Medulla oblongata (tissue), 1 donor: ENCODE measurements at regions not wholly inside any gene's neighbourhood (a gene's known extent, or its start where the extent isn't known, plus 50 kb on each side); places are given as distances from the start of the nearest gene placed in this dataset.
"Not testable (repeated sequence)": the region's sequence is repeated elsewhere in the genome, so short reads cannot be mapped to it uniquely, and the experiment has no call there.

ENCODE experiments used
- DNase-seq: peaks from one replicate; pipeline ENCODE4 v3.0.0-alpha.2; 2015; ENCODE audit errors: extremely low spot score

GRCh38 chr7:142568435-142569097 is 180.7 kb upstream of the PRSS1 start:
- DNase-seq: no peak

DNA sequence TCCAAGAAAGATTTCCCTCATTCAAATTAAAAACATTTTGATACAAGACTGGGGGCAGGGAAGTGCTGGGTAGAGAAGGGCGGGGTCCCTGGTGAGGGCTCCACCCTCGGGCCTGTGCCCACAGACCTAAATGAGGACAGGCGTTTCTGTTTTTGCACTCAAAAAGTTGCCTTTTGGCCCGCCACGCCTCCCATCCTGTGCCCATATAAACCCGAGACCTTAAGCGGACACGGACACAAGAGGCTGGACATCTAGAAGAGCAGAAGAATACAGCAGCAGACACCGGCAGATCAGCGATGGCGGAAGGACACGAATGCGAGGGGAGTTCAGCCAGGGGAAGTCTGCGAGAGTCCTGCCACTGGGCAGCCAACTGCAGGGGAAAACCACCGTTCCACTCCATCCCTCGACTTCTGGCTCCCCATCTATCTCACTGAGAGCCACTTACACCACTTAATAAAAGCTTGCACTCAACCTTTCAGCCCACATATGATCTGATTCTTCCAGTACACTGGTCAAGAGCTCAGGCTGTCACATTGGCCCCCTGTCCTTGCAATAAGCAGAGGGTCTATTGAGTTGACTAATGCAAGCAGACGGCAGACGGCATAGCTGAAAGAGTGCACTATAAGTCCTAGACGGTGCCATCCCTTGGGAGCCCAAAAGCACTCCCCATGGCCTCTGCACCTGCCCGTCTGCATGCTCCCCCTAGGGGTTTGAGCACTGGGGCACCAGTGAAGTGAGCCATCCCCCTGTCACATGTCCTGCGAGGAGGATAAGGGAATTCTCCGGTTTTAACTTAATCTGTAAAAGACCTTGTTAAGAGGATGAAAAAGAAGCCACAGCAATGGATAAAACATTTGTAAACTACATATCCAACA is 181.8 kb upstream of the PRSS1 start:
- DNase-seq: no peak

GRCh38 chr7:142566271-142566670 is 183.0 kb upstream of the PRSS1 start:
- DNase-seq: no peak

- DNase-seq: not testable (repeated sequence)
Measured at GRCh38 chr7:142564125-142564524, 185.1 kb upstream of the PRSS1 start.

DNA sequence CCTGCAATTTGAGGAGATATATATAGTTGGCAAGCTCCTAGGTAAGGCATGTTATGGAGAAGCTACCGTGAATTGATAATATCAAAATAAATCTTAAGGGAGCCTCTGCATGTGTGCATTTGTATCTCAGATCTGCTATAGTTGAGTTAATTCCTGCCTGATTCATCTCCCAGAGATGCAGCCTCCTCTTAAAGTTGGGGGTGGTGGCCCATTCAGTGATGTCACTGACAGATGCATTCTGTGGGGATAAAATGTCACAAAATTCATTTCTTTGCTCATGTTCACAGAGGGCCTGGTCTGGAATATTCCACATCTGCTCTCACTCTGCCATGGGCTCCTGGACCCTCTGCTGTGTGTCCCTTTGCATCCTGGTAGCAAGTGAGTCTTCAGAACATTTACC is 185.8 kb upstream of the PRSS1 start:
- DNase-seq: no peak

- no peak for DNase-seq
Measured at GRCh38 chr7:142562688-142563087, 186.6 kb upstream of the PRSS1 start.

GRCh38 chr7:142561396-142561795 is 187.9 kb upstream of the PRSS1 start:
- not testable (repeated sequence) for DNase-seq

GRCh38 chr7:142560770-142561169 is 188.5 kb upstream of the PRSS1 start:
- DNase-seq: not testable (repeated sequence)

- no peak for DNase-seq
Measured at GRCh38 chr7:142560166-142560565, 189.1 kb upstream of the PRSS1 start.

DNA sequence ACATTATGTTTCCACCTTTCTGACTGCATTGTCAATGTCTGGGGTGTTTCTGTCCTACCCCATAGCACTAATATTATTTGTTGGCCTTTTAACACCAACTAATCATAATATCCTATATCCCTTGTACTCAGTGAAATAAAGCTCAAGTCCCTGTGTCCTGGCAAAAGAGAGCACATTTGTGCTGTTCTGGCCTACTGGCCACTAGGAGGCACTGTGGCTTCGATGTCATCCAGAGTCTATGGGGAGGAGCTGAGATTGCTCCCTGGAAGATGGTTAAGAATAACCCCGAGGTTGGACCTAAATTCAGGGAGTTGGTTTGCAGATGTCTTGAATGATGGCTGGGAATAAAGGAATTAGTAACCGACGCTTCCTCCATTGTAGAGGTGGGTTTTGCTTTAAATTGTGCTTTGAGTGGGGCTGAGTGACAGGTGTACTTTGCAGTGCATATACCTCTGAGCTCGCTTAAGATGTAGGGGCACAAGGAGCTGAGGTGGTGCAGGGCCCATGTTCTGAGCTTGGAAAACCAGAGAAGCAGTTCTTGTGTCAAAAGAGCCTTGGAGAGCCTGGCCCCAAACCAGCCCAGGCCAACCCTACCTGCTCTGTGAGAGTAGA is 191.2 kb upstream of the PRSS1 start:
- peak; percentile 25 for DNase-seq

GRCh38 chr7:142556740-142557139 is 192.5 kb upstream of the PRSS1 start:
- DNase-seq: no peak

GRCh38 chr7:142554560-142555532 is 194.4 kb upstream of the PRSS1 start:
- DNase-seq: no peak

- DNase-seq: no peak
Measured at GRCh38 chr7:142553216-142553615, 196.1 kb upstream of the PRSS1 start.

GRCh38 chr7:142548978-142549377 is 200.3 kb upstream of the PRSS1 start:
- no peak for DNase-seq

GRCh38 chr7:142546452-142546851 is 202.8 kb upstream of the PRSS1 start:
- DNase-seq: no peak

GRCh38 chr7:142542942-142543341 is 206.3 kb upstream of the PRSS1 start:
- DNase-seq: no peak

DNA sequence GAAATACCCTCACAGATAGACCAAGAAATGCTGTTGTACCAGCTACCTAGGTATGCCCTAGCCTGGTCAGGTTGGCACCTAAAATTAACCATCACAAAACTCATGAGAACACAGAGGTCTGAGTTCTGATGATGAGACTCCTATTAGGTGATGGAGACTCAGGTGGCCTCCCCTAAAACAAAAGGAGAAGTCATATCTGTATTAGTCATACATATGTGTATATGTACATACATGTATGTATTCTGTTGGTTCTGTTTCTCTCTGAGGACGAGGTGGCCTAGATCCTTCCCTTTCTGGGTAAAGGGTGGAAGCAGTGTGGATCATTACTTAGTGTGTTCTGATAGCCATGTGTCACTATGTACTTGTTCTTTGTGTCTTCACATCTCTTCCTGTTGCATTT is 207.2 kb upstream of the PRSS1 start:
- no peak for DNase-seq

DNA sequence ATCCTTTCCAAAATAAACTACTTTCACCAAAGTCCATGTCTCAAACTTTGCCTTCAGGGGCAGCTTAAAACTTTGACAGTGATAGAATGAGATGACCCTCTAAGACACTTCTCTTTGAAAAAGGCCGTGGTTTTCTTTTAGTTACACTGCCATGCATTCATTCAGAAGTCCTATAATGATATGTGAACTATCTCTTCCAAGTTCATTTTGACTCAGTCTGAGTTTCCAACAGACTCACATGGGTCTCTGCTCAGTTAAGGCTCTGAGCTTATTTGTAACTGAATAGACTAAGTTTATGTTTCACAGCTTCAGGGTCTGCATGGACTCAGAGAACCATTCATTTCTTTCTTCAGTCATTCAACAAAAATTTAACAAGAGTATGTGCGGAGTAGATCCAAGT is 208.9 kb upstream of the PRSS1 start:
- no peak for DNase-seq

DNA sequence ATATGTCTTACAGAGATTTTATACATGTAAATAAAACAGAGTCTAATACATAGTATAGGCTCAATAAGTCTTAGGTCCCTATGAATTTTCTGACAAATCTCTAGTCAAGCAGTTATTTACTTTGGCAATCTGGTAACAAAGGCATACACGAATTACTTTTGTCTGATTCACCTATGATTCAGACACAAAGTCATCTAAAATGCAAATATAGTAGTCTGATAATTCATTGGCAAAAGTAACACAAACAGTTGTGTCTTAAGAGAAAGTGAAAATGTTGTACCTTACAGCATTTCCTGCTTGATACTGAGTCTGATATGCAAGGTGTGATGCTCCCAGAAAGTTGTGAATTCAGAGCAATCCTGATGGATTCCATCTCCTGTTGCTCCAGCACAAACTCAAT is 209.4 kb upstream of the PRSS1 start:
- no peak for DNase-seq

DNA sequence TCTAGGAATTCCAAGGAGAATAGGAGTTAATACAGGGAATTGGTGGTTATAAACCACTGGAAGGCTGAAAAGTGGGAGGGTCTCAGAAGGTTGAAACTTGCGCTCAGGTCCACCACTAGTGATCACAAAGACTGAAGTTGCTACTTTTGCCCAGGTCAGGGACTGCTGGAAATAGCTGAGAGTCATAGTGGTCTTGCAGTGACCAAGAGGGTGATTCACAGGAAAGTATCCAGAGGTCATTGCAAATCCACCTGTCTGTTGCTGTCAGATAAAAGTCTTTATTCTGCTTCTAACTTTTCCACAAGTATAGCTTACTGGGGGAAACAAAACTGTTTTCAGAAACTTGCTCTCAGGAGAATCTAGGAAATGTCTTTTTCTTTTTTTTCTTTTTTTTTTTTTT is 211.5 kb upstream of the PRSS1 start:
- DNase-seq: no peak

GRCh38 chr7:142535123-142535779 is 214.0 kb upstream of the PRSS1 start:
- DNase-seq: peak; percentile 67
